ENCODE measurements at regions not wholly inside any gene's neighbourhood (a gene's known extent, or its start where the extent isn't known, plus 50 kb on each side); places are given as distances from the start of the nearest gene placed in this dataset.

GRCh38 chr15:23881291-23881690, 194.2 kb upstream of the NDN start:
- no peak for TF ChIP-seq CTCF (IDR thresholded peaks at IDR 0.05)
- DNase-seq = no peak
- Mint-ChIP-seq H3K4me3 (no peak overlapping the region), H3K4me1 (no peaks in the 10 kb centered on the region), H3K9me3 (peaks cover 7 to 8% of the 10 kb centered on the region in 2 donors), H3K36me3 (no peaks in the 10 kb centered on the region), H3K27me3 (ENCODE audit: low read depth in 2 of 2) (no peaks in the 10 kb centered on the region), H3K27ac (no peak overlapping the region)
- no peaks in the 10 kb centered on the region for H3K27me3 ChIP-seq (ENCODE audit: control insufficient read depth, insufficient read depth, low read length)
- 74% methylated on average over 8 of the region's 9 CpGs for WGBS (ENCODE audit: insufficient coverage)
- H3K9me3 ChIP-seq (ENCODE audit: control insufficient read depth, insufficient read depth, low read length) = no peaks in the 10 kb centered on the region
- no peak for ATAC-seq
- intact Hi-C loops (cut with micrococcal nuclease) = no loop called here
- H3K36me3 ChIP-seq (ENCODE audit: control insufficient read depth, insufficient read depth, low read length) = no peaks in the 10 kb centered on the region
- H3K4me3 ChIP-seq (ENCODE audit: low read length) = no peak overlapping the region
- H3K27ac ChIP-seq (ENCODE audit: low read length) = no peak overlapping the region
- no peaks in the 10 kb centered on the region for H3K4me1 ChIP-seq (ENCODE audit: control insufficient read depth, insufficient read depth, low read length)

GRCh38 chr15:23890218-23890617, 203.1 kb upstream of the NDN start:
- TF ChIP-seq CTCF (IDR thresholded peaks at IDR 0.05) = no peak
- Mint-ChIP-seq H3K36me3 (peaks cover 10% of the 10 kb centered on the region), H3K9me3 (peaks cover 2 to 14% of the 10 kb centered on the region in 2 donors), H3K27me3 (ENCODE audit: low read depth in 2 of 2) (no peaks in the 10 kb centered on the region), H3K4me1 (no peaks in the 10 kb centered on the region), H3K4me3 (no peak overlapping the region), H3K27ac (no peak overlapping the region)
- no peak overlapping the region for H3K27ac ChIP-seq (ENCODE audit: low read length)
- ATAC-seq = no peak
- H3K4me1 ChIP-seq (ENCODE audit: control insufficient read depth, insufficient read depth, low read length) = no peaks in the 10 kb centered on the region
- no peak for DNase-seq
- no peaks in the 10 kb centered on the region for H3K27me3 ChIP-seq (ENCODE audit: control insufficient read depth, insufficient read depth, low read length)
- intact Hi-C loops (cut with micrococcal nuclease) = no loop called here
- no peak overlapping the region for H3K4me3 ChIP-seq (ENCODE audit: low read length)
- no peaks in the 10 kb centered on the region for H3K36me3 ChIP-seq (ENCODE audit: control insufficient read depth, insufficient read depth, low read length)
- no CpG with 5 or more reads among the region's 2 CpGs for WGBS (ENCODE audit: insufficient coverage)
- no peaks in the 10 kb centered on the region for H3K9me3 ChIP-seq (ENCODE audit: control insufficient read depth, insufficient read depth, low read length)

GRCh38 chr15:23897091-23897490, 210.0 kb upstream of the NDN start:
- H3K4me1 ChIP-seq (ENCODE audit: control insufficient read depth, insufficient read depth, low read length) = no peaks in the 10 kb centered on the region
- Mint-ChIP-seq H3K27me3 (ENCODE audit: low read depth in 2 of 2) (no peaks in the 10 kb centered on the region), H3K4me1 (no peaks in the 10 kb centered on the region), H3K36me3 (peaks cover 7% of the 10 kb centered on the region), H3K27ac (no peak overlapping the region), H3K4me3 (no peak overlapping the region), H3K9me3 (peaks cover 6 to 13% of the 10 kb centered on the region in 2 donors)
- intact Hi-C loops (cut with micrococcal nuclease) = no loop called here
- no peaks in the 10 kb centered on the region for H3K36me3 ChIP-seq (ENCODE audit: control insufficient read depth, insufficient read depth, low read length)
- no peak overlapping the region for H3K27ac ChIP-seq (ENCODE audit: low read length)
- H3K4me3 ChIP-seq (ENCODE audit: low read length) = no peak overlapping the region
- DNase-seq = no peak
- no peak for ATAC-seq
- 61% methylated on average over 6 of the region's 6 CpGs for WGBS (ENCODE audit: insufficient coverage)
- no peak for TF ChIP-seq CTCF (IDR thresholded peaks at IDR 0.05)
- no peaks in the 10 kb centered on the region for H3K27me3 ChIP-seq (ENCODE audit: control insufficient read depth, insufficient read depth, low read length)
- no peaks in the 10 kb centered on the region for H3K9me3 ChIP-seq (ENCODE audit: control insufficient read depth, insufficient read depth, low read length)

- no peaks in the 10 kb centered on the region for H3K9me3 ChIP-seq (ENCODE audit: control insufficient read depth, insufficient read depth, low read length)
- no peaks in the 10 kb centered on the region for H3K36me3 ChIP-seq (ENCODE audit: control insufficient read depth, insufficient read depth, low read length)
- Mint-ChIP-seq H3K36me3 (peaks cover 7% of the 10 kb centered on the region), H3K27ac (no peak overlapping the region), H3K4me1 (no peaks in the 10 kb centered on the region), H3K27me3 (ENCODE audit: low read depth in 2 of 2) (no peaks in the 10 kb centered on the region), H3K9me3 (peaks cover 6 to 16% of the 10 kb centered on the region in 2 donors), H3K4me3 (no peak overlapping the region)
- ATAC-seq (no peak), DNase-seq (no peak)
- no peaks in the 10 kb centered on the region for H3K27me3 ChIP-seq (ENCODE audit: control insufficient read depth, insufficient read depth, low read length)
- H3K4me1 ChIP-seq (ENCODE audit: control insufficient read depth, insufficient read depth, low read length) = no peaks in the 10 kb centered on the region
- no peak overlapping the region for H3K4me3 ChIP-seq (ENCODE audit: low read length)
- 37% methylated on average over 24 of the region's 24 CpGs for WGBS (ENCODE audit: insufficient coverage)
- intact Hi-C loops (cut with micrococcal nuclease) = no loop called here
- H3K27ac ChIP-seq (ENCODE audit: low read length) = no peak overlapping the region
- TF ChIP-seq CTCF (IDR thresholded peaks at IDR 0.05) = no peak
Measured at GRCh38 chr15:23897531-23897930, 210.4 kb upstream of the NDN start.
